H9 (cell line): ENCODE measurements at regions not wholly inside any gene's neighbourhood (a gene's known extent, or its start where the extent isn't known, plus 50 kb on each side); places are given as distances from the start of the nearest gene placed in this dataset.

Experiments
- DNase-seq: peaks from one replicate; pipeline ENCODE4 v3.0.0-alpha.2; 2017
- H2AFZ ChIP-seq: one replicate; pipeline ENCODE4 v1.6.1; 2013; ENCODE audit warnings: mild to moderate bottlenecking, low read length, control low read depth, moderate library complexity
- H2AK5ac ChIP-seq: 2 replicates; pipeline ENCODE4 v1.6.1; 2013; ENCODE audit warnings: low read length, control low read depth, mixed read lengths; ENCODE audit not compliant: insufficient read length
- H2BK120ac ChIP-seq: one replicate; pipeline ENCODE4 v1.6.1; 2013; ENCODE audit warnings: low read depth, mild to moderate bottlenecking, low read length, control low read depth, inconsistent platforms; ENCODE audit not compliant: poor library complexity, severe bottlenecking
- H2BK12ac ChIP-seq: 2 replicates; pipeline ENCODE4 v1.6.1; 2013; ENCODE audit warnings: low read length, control low read depth, mixed read lengths, low read depth; ENCODE audit not compliant: insufficient read length
- H2BK15ac ChIP-seq: 2 replicates; pipeline ENCODE4 v1.6.1; 2013; ENCODE audit warnings: low read depth, low read length, control low read depth
- H2BK20ac ChIP-seq: one replicate; pipeline ENCODE4 v1.6.1; 2013; ENCODE audit warnings: low read depth, mild to moderate bottlenecking, low read length, control low read depth, inconsistent platforms; ENCODE audit not compliant: poor library complexity, severe bottlenecking
- H2BK5ac ChIP-seq: 2 replicates; pipeline ENCODE4 v1.6.1; 2013; ENCODE audit warnings: low read length, control low read depth, mixed read lengths; ENCODE audit not compliant: insufficient read length
- H3K14ac ChIP-seq: 2 replicates; pipeline ENCODE4 v1.6.1; 2013; ENCODE audit warnings: low read length, control low read depth; ENCODE audit not compliant: insufficient read depth
- H3K18ac ChIP-seq: 2 replicates; pipeline ENCODE4 v1.6.1; 2013; ENCODE audit warnings: low read depth, mild to moderate bottlenecking, mixed read lengths, low read length, control low read depth; ENCODE audit not compliant: insufficient read length
- H3K23ac ChIP-seq: 2 replicates; pipeline ENCODE4 v1.6.1; 2013; ENCODE audit warnings: low read length, control low read depth, mixed read lengths, low read depth; ENCODE audit not compliant: insufficient read length
- H3K23me2 ChIP-seq: 2 replicates; pipeline ENCODE4 v1.6.1; 2013; ENCODE audit warnings: low read depth, mild to moderate bottlenecking, mixed read lengths, low read length, control low read depth; ENCODE audit not compliant: insufficient read length, poor library complexity, severe bottlenecking
- H3K27ac ChIP-seq: 2 replicates; pipeline ENCODE4 v1.5.1; 2013; ENCODE audit warnings: low read length, control low read depth, mixed read lengths, low read depth; ENCODE audit not compliant: insufficient read length
- H3K27me3 ChIP-seq: 2 replicates; pipeline ENCODE4 v1.6.1; 2013; ENCODE audit warnings: low read length, control low read depth, inconsistent platforms; ENCODE audit not compliant: insufficient read depth
- H3K4ac ChIP-seq: 2 replicates; pipeline ENCODE4 v1.6.1; 2013; ENCODE audit warnings: low read depth, mild to moderate bottlenecking, control low read depth, inconsistent platforms, low read length, moderate library complexity
- H3K4me1 ChIP-seq: 2 replicates; pipeline ENCODE4 v1.6.1; 2013; ENCODE audit warnings: low read length, control low read depth, inconsistent platforms; ENCODE audit not compliant: insufficient read depth
- H3K4me2 ChIP-seq: 2 replicates; pipeline ENCODE4 v1.6.1; 2013; ENCODE audit warnings: low read length, control low read depth, mixed read lengths; ENCODE audit not compliant: insufficient read length, insufficient read depth
- H3K56ac ChIP-seq: 2 replicates; pipeline ENCODE4 v1.6.1; 2013; ENCODE audit warnings: low read depth, mild to moderate bottlenecking, mixed read lengths, low read length, control low read depth; ENCODE audit not compliant: insufficient read length
- H3K79me1 ChIP-seq: 2 replicates; pipeline ENCODE4 v1.6.1; 2013; ENCODE audit warnings: low read depth, mild to moderate bottlenecking, moderate library complexity, low read length, control low read depth, inconsistent platforms; ENCODE audit not compliant: insufficient read depth, poor library complexity, severe bottlenecking
- H3K79me2 ChIP-seq: 2 replicates; pipeline ENCODE4 v1.6.1; 2013; ENCODE audit warnings: low read length, control low read depth, inconsistent platforms; ENCODE audit not compliant: insufficient read depth
- H3K9ac ChIP-seq: 2 replicates; pipeline ENCODE4 v1.6.1; 2013; ENCODE audit warnings: low read length, control low read depth, mixed read lengths; ENCODE audit not compliant: insufficient read length; ENCODE audit errors: extremely low read depth
- H3K9me3 ChIP-seq: one replicate; pipeline ENCODE4 v1.6.1; 2013; ENCODE audit warnings: low read depth, low read length, inconsistent platforms; ENCODE audit not compliant: control insufficient read depth
- H3T11ph ChIP-seq: one replicate; pipeline ENCODE4 v1.6.1; 2013; ENCODE audit warnings: mild to moderate bottlenecking, low read length, control low read depth, inconsistent platforms
- H4K20me1 ChIP-seq: one replicate; pipeline ENCODE4 v1.6.1; 2013; ENCODE audit not compliant: control insufficient read depth, insufficient read length, insufficient read depth
- H4K5ac ChIP-seq: 2 replicates; pipeline ENCODE4 v1.6.1; 2013; ENCODE audit warnings: low read depth, mild to moderate bottlenecking, mixed read lengths, low read length, control low read depth; ENCODE audit not compliant: insufficient read length
- H4K8ac ChIP-seq: replicated peaks from 2 replicates; pipeline ENCODE4 v1.6.1; 2013; ENCODE audit warnings: low read length, control low read depth, mixed read lengths, low read depth; ENCODE audit not compliant: insufficient read length
- H4K91ac ChIP-seq: 2 replicates; pipeline ENCODE4 v1.6.1; 2013; ENCODE audit warnings: low read depth, mild to moderate bottlenecking, moderate library complexity, mixed read lengths, low read length, control low read depth; ENCODE audit not compliant: insufficient read length
- H3K27ac Mint-ChIP-seq, 3 experiments: 2 replicates in 2 of 3; 3 replicates in 1 of 3; pipeline ENCODE4 v1.8.0; 2020 to 2021; ENCODE audit warnings: mixed read lengths in 3 of 3, mild to moderate bottlenecking in 1 of 3, moderate library complexity in 1 of 3
- H3K27me3 Mint-ChIP-seq: 2 replicates; pipeline ENCODE4 v1.8.0; 2021; ENCODE audit warnings: low read depth, mild to moderate bottlenecking, moderate library complexity, mixed read lengths
- H3K36me3 Mint-ChIP-seq, 3 experiments: 2 replicates in 2 of 3; 3 replicates in 1 of 3; pipeline ENCODE4 v1.8.0; 2020 to 2021; ENCODE audit warnings: low read depth in 3 of 3, mixed read lengths in 3 of 3; ENCODE audit not compliant: insufficient read depth in 1 of 3
- H3K4me1 Mint-ChIP-seq, 2 experiments: 2 replicates each; pipeline ENCODE4 v1.8.0; 2020; ENCODE audit warnings: mixed read lengths in 2 of 2
- H3K4me3 Mint-ChIP-seq, 2 experiments: 2 replicates in 1 of 2; 3 replicates in 1 of 2; pipeline ENCODE4 v1.8.0; 2020 to 2021; ENCODE audit warnings: mild to moderate bottlenecking in 2 of 2, mixed read lengths in 2 of 2, moderate library complexity in 1 of 2
- H3K9me3 Mint-ChIP-seq, 2 experiments: 2 replicates in 1 of 2; 3 replicates in 1 of 2; pipeline ENCODE4 v1.8.0; 2020; ENCODE audit warnings: mild to moderate bottlenecking in 2 of 2, mixed read lengths in 2 of 2, moderate library complexity in 1 of 2
- WGBS: extraction: QIAGEN DNeasy Blood & Tissue Kit; methylation state at CpG from one replicate; pipeline ENCODE4 v1.1.7; 2013; ENCODE audit warnings: missing lambda C conversion rate, low lambda C conversion rate, mixed read lengths; ENCODE audit not compliant: insufficient read length; ENCODE audit errors: extremely low coverage; 5-methylcytosine and 5-hydroxymethylcytosine counted together
- TF ChIP-seq, protein P1 (sequence below): fragments of 200-600 bp; sonication (generic); conservative IDR thresholded peaks from 3 replicates; pipeline ENCODE4 v1.8.0; 2021; ENCODE audit warnings: antibody characterized with exemption, mild to moderate bottlenecking

DNA sequence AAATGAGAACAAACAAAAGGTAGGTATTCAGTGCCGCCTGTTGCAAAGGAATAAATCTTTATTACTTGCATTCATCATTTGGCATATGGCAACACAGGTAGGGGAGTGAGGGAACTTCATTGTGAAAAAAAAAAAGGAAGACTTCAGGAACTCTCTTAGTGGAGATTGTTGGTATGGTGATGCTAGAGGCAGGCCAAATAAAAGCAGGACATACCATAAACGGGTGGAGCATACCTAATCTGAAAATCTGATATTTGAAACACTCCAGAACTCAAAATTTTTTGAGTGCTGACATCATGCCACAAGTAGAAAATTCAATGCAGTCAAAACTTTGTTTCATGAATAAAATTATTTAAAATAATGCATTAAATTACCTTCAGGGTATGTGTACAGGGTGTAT is 425.8 kb upstream of the SYT4 start:
- H3K23me2 ChIP-seq = no peaks in the 10 kb centered on the region
- no peak overlapping the region for H2BK20ac ChIP-seq
- H3K4ac ChIP-seq = no peak overlapping the region
- H4K8ac ChIP-seq = no peak overlapping the region
- no peaks in the 10 kb centered on the region for H3K27me3 Mint-ChIP-seq
- no peak overlapping the region for H2BK15ac ChIP-seq
- no peaks in the 10 kb centered on the region for H3K79me2 ChIP-seq
- H2AFZ ChIP-seq = no peak overlapping the region
- no peak overlapping the region for H3K56ac ChIP-seq
- H3K27me3 ChIP-seq = no peaks in the 10 kb centered on the region
- H3K79me1 ChIP-seq = no peaks in the 10 kb centered on the region
- no peak for DNase-seq
- H3K9ac ChIP-seq = no peak overlapping the region
- no peak overlapping the region for H3K4me2 ChIP-seq
- no peak overlapping the region for H4K91ac ChIP-seq
- no peaks in the 10 kb centered on the region for H4K20me1 ChIP-seq
- H2AK5ac ChIP-seq = no peak overlapping the region
- no peak overlapping the region for H2BK5ac ChIP-seq
- no peak overlapping the region for H3K4me3 Mint-ChIP-seq
- no peak overlapping the region for H2BK120ac ChIP-seq
- H3K4me1 Mint-ChIP-seq = peaks cover 21 to 23% of the 10 kb centered on the region in 2 experiments
- H3K9me3 ChIP-seq = no peaks in the 10 kb centered on the region
- no peak overlapping the region for H2BK12ac ChIP-seq
- H3K9me3 Mint-ChIP-seq = no peaks in the 10 kb centered on the region
- no peaks in the 10 kb centered on the region for H3K36me3 Mint-ChIP-seq
- no CpG with 5 or more reads among the region's 2 CpGs for WGBS
- no peak overlapping the region for H3K27ac Mint-ChIP-seq
- no peak overlapping the region for H3K27ac ChIP-seq
- no peak overlapping the region for H3T11ph ChIP-seq
- no peak overlapping the region for H3K14ac ChIP-seq
- peaks cover 6% of the 10 kb centered on the region; the same call in 1 of the 2 replicates for H3K4me1 ChIP-seq
- H4K5ac ChIP-seq = no peak overlapping the region
- H3K23ac ChIP-seq = no peak overlapping the region
- H3K18ac ChIP-seq = no peak overlapping the region
- TF ChIP-seq, protein P1, sequence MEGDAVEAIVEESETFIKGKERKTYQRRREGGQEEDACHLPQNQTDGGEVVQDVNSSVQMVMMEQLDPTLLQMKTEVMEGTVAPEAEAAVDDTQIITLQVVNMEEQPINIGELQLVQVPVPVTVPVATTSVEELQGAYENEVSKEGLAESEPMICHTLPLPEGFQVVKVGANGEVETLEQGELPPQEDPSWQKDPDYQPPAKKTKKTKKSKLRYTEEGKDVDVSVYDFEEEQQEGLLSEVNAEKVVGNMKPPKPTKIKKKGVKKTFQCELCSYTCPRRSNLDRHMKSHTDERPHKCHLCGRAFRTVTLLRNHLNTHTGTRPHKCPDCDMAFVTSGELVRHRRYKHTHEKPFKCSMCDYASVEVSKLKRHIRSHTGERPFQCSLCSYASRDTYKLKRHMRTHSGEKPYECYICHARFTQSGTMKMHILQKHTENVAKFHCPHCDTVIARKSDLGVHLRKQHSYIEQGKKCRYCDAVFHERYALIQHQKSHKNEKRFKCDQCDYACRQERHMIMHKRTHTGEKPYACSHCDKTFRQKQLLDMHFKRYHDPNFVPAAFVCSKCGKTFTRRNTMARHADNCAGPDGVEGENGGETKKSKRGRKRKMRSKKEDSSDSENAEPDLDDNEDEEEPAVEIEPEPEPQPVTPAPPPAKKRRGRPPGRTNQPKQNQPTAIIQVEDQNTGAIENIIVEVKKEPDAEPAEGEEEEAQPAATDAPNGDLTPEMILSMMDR = no peak
